K562 (cell line): ENCODE measurements at regions not wholly inside any gene's neighbourhood (a gene's known extent, or its start where the extent isn't known, plus 50 kb on each side); places are given as distances from the start of the nearest gene placed in this dataset.

Source experiments
- CTCF ChIP-seq, 3 experiments: IDR thresholded peaks in 2 of 3; conservative IDR thresholded peaks in 1 of 3; 2 replicates each; pipeline ENCODE4 v1.5.1; 2011 to 2012; ENCODE audit warnings: low read length in 3 of 3, mild to moderate bottlenecking in 3 of 3, control low read depth in 2 of 3, improper control_type of control experiment in 1 of 3, inconsistent platforms in 1 of 3, low read depth in 1 of 3, mixed read lengths in 1 of 3, moderate library complexity in 1 of 3; ENCODE audit not compliant: insufficient read depth in 2 of 3
- FOXK1 ChIP-seq: sonication (generic); formaldehyde crosslinking; IDR thresholded peaks from 2 replicates; pipeline ENCODE4 v1.8.0; 2022; ENCODE audit warnings: missing genetic modification reagents, mild to moderate bottlenecking, borderline replicate concordance
- TAF1 ChIP-seq: IDR thresholded peaks from 2 replicates; pipeline ENCODE4 v1.6.1; 2011; ENCODE audit warnings: mild to moderate bottlenecking, low read length, moderate library complexity; ENCODE audit not compliant: insufficient read depth, control insufficient read depth, severe bottlenecking; ENCODE audit errors: extremely low read depth
- TF ChIP-seq, protein P1 (sequence below): fragments of 450-650 bp; IDR thresholded peaks from one replicate; pipeline ENCODE4 v1.6.1; 2018; ENCODE audit warnings: mild to moderate bottlenecking, moderate library complexity; ENCODE audit not compliant: partially characterized antibody

DNA sequence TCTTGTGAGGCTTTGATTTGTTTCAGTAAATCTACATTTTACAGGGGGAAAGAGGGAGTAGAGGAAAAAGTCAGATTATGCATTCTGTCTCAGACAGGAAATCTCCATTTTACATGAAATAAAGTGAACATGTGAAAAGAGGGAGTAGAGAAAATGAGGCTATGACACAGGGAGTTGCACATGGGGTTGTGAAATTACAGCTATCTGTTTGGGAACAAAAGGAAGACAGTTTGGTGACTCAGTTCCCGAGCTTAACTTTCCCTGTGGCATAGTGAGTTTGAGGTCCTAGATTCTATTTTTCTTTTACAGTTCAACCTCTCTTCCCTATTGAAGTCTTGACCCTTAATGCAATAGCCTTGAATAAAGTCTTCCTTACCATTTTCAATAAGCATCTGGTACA is 63.2 kb upstream of the AGR3 start:
- TF ChIP-seq, protein P1, sequence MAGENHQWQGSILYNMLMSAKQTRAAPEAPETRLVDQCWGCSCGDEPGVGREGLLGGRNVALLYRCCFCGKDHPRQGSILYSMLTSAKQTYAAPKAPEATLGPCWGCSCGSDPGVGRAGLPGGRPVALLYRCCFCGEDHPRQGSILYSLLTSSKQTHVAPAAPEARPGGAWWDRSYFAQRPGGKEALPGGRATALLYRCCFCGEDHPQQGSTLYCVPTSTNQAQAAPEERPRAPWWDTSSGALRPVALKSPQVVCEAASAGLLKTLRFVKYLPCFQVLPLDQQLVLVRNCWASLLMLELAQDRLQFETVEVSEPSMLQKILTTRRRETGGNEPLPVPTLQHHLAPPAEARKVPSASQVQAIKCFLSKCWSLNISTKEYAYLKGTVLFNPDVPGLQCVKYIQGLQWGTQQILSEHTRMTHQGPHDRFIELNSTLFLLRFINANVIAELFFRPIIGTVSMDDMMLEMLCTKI = no peak
- no peak for TF ChIP-seq CTCF (IDR thresholded peaks at IDR 0.05 in 2 of 3, conservative IDR thresholded peaks at IDR 0.05 in 1 of 3; ENCODE audit: insufficient read depth in 2 of 3, low read depth in 1 of 3, low read length in 3 of 3)
- TF ChIP-seq TAF1 = no peak
- no peak for TF ChIP-seq FOXK1 (CRISPR knock-in tag)
